DND-41 (cell line): ENCODE measurements at regions not wholly inside any gene's neighbourhood (a gene's known extent, or its start where the extent isn't known, plus 50 kb on each side); places are given as distances from the start of the nearest gene placed in this dataset.

ENCODE experiments used
- ATAC-seq: fragments of 200-7000 bp; cut with Tn5 transposase; 3 replicates; pipeline ENCODE4 v1.9.1; 2021; ENCODE audit warnings: low read depth; ENCODE audit not compliant: insufficient read depth
- DNase-seq: peaks from one replicate; pipeline ENCODE4 v3.0.0-alpha.2; 2020
- H2AFZ ChIP-seq: 2 replicates; pipeline ENCODE4 v1.6.0; 2012; ENCODE audit warnings: low read depth, low read length
- H3K27ac ChIP-seq: 2 replicates; pipeline ENCODE4 v1.5.1; 2012; ENCODE audit warnings: low read length, inconsistent platforms
- H3K27me3 ChIP-seq: fragments of 200-600 bp; sonication (generic); 2 replicates; pipeline ENCODE4 v1.6.0; 2012; ENCODE audit warnings: low read length, mild to moderate bottlenecking, inconsistent platforms; ENCODE audit not compliant: insufficient read depth, poor library complexity
- H3K36me3 ChIP-seq: 2 replicates; pipeline ENCODE4 v1.5.1; 2012; ENCODE audit warnings: low read length, inconsistent platforms; ENCODE audit not compliant: insufficient read depth
- H3K4me1 ChIP-seq: 2 replicates; pipeline ENCODE4 v1.5.1; 2012; ENCODE audit warnings: mild to moderate bottlenecking, low read length; ENCODE audit not compliant: insufficient read depth
- H3K4me2 ChIP-seq: 2 replicates; pipeline ENCODE4 v1.6.0; 2012; ENCODE audit warnings: mild to moderate bottlenecking, moderate library complexity, low read length, inconsistent platforms; ENCODE audit not compliant: insufficient read depth
- H3K4me3 ChIP-seq, 2 experiments: fragments of 200-600 bp in 1 of 2; shearing (Covaris generic) in 1 of 2; 2 replicates each; pipeline ENCODE4 v1.5.1; 2012 to 2016; ENCODE audit warnings: inconsistent platforms in 2 of 2, low read length in 2 of 2, mild to moderate bottlenecking in 2 of 2, low read depth in 1 of 2, moderate library complexity in 1 of 2
- H3K79me2 ChIP-seq: 2 replicates; pipeline ENCODE4 v1.6.0; 2012; ENCODE audit warnings: low read length, inconsistent platforms; ENCODE audit not compliant: insufficient read depth
- H3K9ac ChIP-seq: 2 replicates; pipeline ENCODE4 v1.6.0; 2012; ENCODE audit warnings: low read depth, mild to moderate bottlenecking, inconsistent platforms, low read length, moderate library complexity
- H3K9me3 ChIP-seq: 2 replicates; pipeline ENCODE4 v1.5.1; 2012; ENCODE audit warnings: low read length, moderate library complexity, mild to moderate bottlenecking, inconsistent platforms; ENCODE audit not compliant: insufficient read depth, severe bottlenecking
- H4K20me1 ChIP-seq: 2 replicates; pipeline ENCODE4 v1.6.0; 2012; ENCODE audit warnings: low read length; ENCODE audit not compliant: insufficient read depth
- EZH2 ChIP-seq: IDR thresholded peaks from 3 replicates; pipeline ENCODE4 v1.6.1; 2012; ENCODE audit warnings: borderline replicate concordance, low read depth, mild to moderate bottlenecking, moderate library complexity, low read length, inconsistent platforms; ENCODE audit not compliant: severe bottlenecking
- TF ChIP-seq, protein P1 (sequence below): IDR thresholded peaks from 2 replicates; pipeline ENCODE4 v1.5.1; 2012; ENCODE audit warnings: borderline replicate concordance, low read length, moderate library complexity, mild to moderate bottlenecking; ENCODE audit not compliant: poor library complexity, severe bottlenecking; ENCODE audit errors: extremely low read depth

DNA sequence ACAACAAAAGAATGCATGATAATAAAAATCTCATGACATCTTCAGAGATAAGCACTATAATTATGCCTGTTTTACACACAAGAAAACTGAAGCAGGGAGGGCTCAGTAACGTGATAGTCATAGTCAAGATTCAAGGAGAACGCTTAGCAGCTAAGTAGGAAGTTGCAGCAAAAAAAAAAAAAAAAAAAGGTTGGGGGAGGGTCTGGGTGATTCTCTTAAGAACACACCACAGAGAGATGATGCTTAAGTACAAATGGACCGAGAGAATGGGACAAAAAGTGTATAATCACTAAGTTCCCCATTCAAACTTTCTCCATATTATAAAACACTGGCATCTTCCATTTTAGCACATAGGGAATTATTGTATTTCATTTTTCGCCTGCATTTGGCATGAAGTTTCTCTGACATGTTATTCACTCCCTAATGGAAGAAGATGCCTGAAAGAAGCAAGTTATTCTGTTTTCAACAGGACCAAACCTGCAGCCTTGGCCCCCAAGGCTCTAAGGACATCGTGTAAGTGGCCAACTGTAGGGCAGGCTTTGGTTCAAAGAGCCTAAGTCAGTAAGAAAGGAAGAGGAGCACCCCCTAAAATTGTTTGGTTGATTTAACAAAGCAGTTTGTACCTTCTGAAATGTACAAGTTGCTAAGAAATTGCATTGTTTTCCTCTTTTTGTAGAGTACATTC lies 142.9 kb upstream of the TMPO start:
- Histone ChIP-seq H3K79me2 (no peaks in the 10 kb centered on the region), H3K4me3 (no peak overlapping the region), H3K4me2 (no peak overlapping the region), H4K20me1 (no peaks in the 10 kb centered on the region), H3K9me3 (no peaks in the 10 kb centered on the region), H3K27ac (no peak overlapping the region), H3K9ac (no peak overlapping the region), H3K4me1 (no peaks in the 10 kb centered on the region), H3K27me3 (no peaks in the 10 kb centered on the region), H3K36me3 (no peaks in the 10 kb centered on the region), H2AFZ (no peak overlapping the region)
- TF ChIP-seq, protein P1, sequence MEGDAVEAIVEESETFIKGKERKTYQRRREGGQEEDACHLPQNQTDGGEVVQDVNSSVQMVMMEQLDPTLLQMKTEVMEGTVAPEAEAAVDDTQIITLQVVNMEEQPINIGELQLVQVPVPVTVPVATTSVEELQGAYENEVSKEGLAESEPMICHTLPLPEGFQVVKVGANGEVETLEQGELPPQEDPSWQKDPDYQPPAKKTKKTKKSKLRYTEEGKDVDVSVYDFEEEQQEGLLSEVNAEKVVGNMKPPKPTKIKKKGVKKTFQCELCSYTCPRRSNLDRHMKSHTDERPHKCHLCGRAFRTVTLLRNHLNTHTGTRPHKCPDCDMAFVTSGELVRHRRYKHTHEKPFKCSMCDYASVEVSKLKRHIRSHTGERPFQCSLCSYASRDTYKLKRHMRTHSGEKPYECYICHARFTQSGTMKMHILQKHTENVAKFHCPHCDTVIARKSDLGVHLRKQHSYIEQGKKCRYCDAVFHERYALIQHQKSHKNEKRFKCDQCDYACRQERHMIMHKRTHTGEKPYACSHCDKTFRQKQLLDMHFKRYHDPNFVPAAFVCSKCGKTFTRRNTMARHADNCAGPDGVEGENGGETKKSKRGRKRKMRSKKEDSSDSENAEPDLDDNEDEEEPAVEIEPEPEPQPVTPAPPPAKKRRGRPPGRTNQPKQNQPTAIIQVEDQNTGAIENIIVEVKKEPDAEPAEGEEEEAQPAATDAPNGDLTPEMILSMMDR = no peak
- TF ChIP-seq EZH2 = no peak
- no peak for DNase-seq
- no peak for ATAC-seq

GRCh38 chr12:98373025-98373554 lies 142.3 kb upstream of the TMPO start:
- Histone ChIP-seq H4K20me1 (no peaks in the 10 kb centered on the region), H3K79me2 (no peaks in the 10 kb centered on the region), H3K4me2 (no peak overlapping the region), H3K4me1 (no peaks in the 10 kb centered on the region), H3K9ac (no peak overlapping the region), H3K4me3 (no peak overlapping the region), H3K27ac (no peak overlapping the region), H3K36me3 (no peaks in the 10 kb centered on the region), H3K27me3 (no peaks in the 10 kb centered on the region), H3K9me3 (no peaks in the 10 kb centered on the region), H2AFZ (no peak overlapping the region)
- DNase-seq (no peak), ATAC-seq (peak; percentile 68; the same call in 2 of the 3 replicates)
- TF ChIP-seq, protein P1 = peak; percentile 78
- no peak for TF ChIP-seq EZH2

GRCh38 chr12:98374007-98374406 lies 141.4 kb upstream of the TMPO start:
- no peak overlapping the region for H3K4me3 ChIP-seq
- H3K9me3 ChIP-seq = no peaks in the 10 kb centered on the region
- no peak for TF ChIP-seq EZH2
- TF ChIP-seq, protein P1 = peak; percentile 44
- H3K36me3 ChIP-seq = no peaks in the 10 kb centered on the region
- peak; percentile 12 for DNase-seq
- no peak overlapping the region for H3K4me2 ChIP-seq
- H3K27ac ChIP-seq = no peak overlapping the region
- no peaks in the 10 kb centered on the region for H3K4me1 ChIP-seq
- ATAC-seq = peak; percentile 66
- no peaks in the 10 kb centered on the region for H3K27me3 ChIP-seq
- no peak overlapping the region for H2AFZ ChIP-seq
- H3K79me2 ChIP-seq = no peaks in the 10 kb centered on the region
- H4K20me1 ChIP-seq = no peaks in the 10 kb centered on the region
- H3K9ac ChIP-seq = no peak overlapping the region
